GM20431 (cell line): ENCODE measurements at regions not wholly inside any gene's neighbourhood (a gene's known extent, or its start where the extent isn't known, plus 50 kb on each side); places are given as distances from the start of the nearest gene placed in this dataset.

Experiments used
- in situ Hi-C: fragments of 300-500 bp; cut with MseI, MboI; formaldehyde crosslinking; loops from one replicate; pipeline ENCODE4 v1.15.0; 2020; ENCODE audit warnings: low sequenced_read_pairs; ENCODE audit not compliant: unreplicated experiment

DNA sequence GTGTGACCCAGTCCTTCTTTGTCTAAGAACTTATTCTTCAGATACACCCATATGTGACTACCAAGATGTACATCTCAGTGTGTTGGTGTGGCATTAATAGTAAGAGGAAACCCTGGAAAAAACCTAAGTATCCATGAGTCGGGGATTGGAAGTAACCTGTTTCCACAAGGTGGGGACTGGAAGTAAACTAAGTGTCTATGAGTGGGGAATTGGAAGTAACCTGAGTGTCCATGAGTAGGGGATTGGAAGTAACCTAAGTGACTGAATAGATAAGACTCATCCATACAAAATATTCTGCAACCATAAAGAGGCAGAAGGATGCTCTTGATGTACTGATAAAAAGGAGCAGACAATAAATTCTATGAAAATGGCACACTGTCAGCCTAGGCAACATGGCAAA is 184.7 kb downstream of the PHETA1 start:
- in situ Hi-C loops, result no loop called here

GRCh38 chr12:111183094-111183493 is 185.8 kb downstream of the PHETA1 start:
- in situ Hi-C loops, result no loop called here

DNA sequence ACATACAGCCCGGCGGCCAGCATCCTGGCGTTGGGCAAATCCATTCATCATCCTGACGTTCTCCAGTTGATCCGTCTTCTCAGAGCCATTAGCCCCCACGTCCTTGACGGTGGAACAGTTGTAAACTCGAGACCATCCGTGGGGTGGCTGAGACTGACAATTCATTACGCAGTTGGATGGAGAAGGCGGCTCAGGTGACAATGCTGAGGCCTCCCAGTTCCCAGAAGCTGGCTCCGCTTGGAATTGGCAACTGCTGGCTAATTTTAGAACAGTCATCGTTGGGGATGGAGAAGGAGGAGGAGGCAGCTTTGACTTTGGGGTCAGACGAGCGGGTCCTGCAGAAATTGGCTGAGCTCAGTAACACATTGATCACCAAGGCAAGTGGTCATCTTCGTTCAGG is 186.5 kb downstream of the PHETA1 start:
- in situ Hi-C loops, result no loop called here

GRCh38 chr12:111181143-111181726 is 187.7 kb downstream of the PHETA1 start:
- in situ Hi-C loops, result no loop called here

DNA sequence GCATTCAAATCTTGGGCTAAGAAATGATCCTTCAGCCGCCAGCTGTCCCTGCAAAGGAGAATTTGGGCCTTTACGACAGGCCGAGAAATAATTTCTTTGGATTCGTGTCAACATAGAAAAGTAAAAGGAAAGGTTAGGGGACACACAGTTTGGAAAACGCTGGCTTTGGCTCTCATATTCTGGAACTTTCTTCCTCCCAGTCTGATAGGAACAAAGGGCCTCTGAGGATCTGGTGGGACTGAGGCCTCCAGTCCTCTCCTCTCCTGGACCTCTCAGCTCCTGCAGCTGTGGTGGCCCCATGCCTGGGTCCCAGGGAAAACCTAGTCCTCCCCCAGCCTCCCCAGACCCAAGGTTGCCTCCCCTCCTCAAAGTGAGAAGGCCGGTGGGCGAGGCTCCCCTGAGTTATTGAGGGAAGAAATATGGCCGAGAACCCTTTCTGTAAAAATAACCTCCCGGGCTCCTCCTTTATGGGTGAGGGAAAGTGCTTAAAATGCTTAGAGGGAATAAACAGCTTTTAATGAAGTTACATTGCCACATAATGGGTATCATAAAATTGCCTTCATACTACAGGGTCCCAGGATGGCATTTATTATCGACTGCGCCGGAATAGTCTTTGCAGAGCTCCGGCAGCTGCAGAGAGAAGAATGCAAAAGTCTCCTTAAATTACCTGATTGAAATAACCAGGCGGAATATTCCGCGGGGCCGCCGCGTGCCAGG is 188.3 kb downstream of the PHETA1 start:
- in situ Hi-C loops, result no loop called here

DNA sequence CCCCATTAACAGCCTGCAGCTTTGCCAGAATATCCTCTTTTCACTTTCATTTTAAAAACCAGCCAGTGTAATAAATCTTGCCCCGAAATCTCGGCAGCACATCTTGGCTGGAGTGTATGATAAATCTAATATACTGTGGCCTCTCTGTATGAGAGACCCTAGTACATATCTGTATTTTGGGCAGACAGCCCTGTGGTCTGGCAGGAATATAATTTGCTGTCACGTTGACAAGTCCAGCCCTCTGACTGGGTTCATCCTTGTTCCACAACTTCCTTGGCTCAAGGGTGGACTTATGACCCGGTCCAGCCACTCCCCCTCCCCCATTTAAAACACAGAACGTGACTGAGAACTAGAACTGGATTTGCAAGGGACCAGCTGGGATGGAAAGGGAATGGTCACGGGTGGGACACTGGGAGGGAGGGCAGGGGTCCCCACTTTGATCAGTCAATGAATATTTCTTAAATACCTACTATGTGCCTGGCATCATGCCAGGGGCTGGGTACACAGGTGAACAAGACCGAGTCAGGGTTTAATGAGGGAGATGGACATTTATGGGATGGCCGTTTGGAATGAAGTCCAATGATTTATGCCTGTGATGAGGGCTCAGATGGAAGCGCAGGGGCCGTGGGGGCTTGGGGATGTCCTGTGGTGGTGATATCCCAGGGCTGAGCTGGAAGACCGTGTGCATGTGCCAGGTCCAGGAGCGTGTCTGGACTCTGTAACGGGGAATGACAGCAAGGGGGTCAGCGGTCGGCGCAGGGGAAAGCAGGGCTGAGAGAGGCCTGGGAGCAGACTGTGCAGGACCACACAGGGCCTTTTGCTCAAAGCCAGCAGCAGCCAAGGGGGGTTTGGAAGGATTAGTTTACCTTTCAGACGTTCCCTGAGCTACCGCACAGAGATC is 190.5 kb downstream of the PHETA1 start:
- in situ Hi-C loops, result no loop called here

DNA sequence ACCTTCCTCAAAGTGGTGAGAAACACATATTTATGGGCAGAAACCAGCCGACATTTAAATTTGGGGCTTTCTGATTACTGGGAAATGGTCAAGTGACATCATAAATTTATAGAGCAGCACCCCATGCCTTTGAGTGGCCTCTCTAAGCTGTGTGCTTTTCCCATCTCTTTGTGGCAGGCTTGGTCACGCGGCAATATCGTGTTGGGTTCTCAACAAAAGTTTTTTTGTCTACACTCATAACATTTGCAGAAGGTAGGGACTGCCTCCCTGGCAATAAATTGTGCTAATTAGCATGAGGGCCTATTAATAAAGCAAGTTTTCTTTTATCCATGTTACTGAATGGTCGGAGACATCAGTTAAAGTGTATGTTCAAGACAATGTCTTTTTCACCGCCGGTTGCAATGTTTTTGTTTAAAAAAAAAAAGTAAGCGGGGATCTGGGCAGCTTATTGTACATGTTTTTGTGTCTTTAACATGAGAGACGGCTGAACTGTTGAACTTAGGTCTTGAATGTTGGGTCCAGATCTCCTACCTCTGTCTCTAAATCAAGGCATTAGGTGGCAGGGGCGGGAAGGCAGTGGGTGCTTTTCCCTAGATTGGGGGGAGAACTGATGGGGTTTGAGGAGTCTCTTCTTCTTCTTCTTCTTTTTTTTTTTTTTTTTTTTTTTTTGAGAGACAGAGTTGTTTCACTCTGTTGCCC is 193.3 kb downstream of the PHETA1 start:
- in situ Hi-C loops, result no loop called here

DNA sequence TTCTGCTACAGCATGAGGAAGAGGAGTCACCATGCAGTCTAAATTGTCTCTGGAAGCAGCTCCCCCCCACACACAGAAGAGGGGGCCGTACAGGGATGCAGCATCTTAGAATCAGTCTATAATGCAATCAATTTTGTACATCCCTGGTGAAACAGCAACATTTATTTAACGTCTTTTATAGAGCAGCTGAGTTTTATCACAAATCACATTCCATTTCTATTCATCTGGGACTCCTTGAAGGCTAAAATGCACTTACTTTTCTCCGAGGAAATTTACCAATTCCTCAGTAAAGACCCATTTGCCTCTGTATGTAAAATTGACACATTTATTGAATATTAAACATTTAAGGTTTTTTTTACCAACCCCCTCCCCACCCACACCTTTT is 193.9 kb downstream of the PHETA1 start:
- in situ Hi-C loops, result no loop called here

- in situ Hi-C loops, result no loop called here
Observed at GRCh38 chr12:111174251-111174960, 194.5 kb downstream of the PHETA1 start.

DNA sequence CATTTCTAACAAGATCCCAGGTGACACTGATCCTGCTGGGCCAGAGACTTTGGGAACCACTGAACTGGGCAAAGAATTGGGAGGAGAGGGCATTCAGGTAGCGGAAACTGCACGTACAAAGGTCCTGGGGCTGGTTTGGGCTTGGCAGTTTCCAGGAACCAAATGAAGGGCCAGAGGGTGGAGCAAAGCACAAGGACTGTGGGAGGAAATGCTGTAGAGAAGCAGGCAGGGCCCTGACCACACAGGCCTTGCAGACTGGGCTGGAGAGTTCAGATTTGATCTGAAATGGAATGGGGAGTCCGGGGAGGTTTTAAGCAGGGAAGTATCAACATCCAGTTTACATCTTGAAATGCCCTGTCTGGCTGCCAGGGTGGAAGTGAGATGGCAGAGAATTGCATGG is 195.1 kb downstream of the PHETA1 start:
- in situ Hi-C loops, result no loop called here

GRCh38 chr12:111173391-111173790 is 195.5 kb downstream of the PHETA1 start:
- in situ Hi-C loops, result no loop called here

- in situ Hi-C loops, result no loop called here
Observed at GRCh38 chr12:111172786-111173185, 196.1 kb downstream of the PHETA1 start.

DNA sequence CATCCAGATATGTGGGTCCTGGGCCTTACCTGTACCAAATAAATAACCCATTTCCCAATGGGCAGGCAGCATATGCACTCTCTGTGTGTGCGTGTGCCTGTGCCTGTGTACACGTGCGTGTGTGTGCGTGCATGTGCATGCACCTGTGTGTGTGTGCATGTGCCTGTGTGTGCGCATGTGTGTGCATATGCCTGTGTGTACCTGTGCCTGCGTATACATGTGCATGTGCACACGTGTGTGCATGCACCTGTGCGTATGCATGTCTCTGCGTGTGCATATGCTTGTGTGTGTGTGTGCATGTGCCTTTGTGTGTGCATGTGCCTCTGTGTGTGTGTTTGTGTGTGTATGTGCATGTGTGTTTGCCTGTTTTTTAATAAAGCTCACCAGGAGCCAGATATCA is 197.1 kb downstream of the PHETA1 start:
- in situ Hi-C loops, result no loop called here

GRCh38 chr12:111171345-111171744 is 197.6 kb downstream of the PHETA1 start:
- in situ Hi-C loops, result no loop called here

DNA sequence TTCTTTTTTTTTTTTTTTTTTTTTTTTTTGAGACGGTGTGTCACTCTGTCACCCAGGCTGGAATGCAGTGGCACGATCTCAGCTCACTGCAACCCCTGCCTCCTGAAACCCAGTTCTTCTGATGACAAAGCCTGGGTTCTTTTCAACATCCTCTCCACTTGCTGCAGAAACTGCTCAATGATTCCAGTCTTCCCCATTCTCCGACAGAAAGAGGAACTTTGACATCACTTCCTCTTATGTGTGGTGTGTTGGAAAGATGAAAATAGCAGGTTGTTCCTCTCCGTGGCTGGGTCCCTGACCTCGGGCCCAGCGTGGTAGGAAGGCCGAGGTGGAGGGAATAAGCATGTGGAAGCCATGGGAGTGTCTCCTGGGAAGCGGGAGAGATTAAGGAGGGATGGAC is 198.4 kb downstream of the PHETA1 start:
- in situ Hi-C loops, result no loop called here

DNA sequence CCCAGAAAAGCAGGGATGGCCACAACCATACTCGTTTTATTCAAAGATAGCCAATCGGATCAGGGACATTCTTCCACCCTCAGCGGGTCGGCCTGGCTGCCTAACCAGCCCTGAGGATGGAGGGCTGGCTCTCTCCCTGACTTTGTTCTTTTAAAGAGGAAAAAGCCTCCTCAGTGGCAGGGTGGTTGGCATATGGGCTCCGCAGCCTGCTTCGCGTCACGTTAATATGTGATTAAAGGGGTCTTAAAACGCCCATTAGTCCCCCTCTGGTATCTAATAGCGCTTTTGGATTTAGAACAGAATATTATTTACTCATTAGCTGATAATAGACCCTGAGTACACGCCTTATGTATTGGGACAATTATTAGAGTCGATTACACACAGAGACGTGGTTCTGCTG is 199.4 kb downstream of the PHETA1 start:
- in situ Hi-C loops, result no loop called here

DNA sequence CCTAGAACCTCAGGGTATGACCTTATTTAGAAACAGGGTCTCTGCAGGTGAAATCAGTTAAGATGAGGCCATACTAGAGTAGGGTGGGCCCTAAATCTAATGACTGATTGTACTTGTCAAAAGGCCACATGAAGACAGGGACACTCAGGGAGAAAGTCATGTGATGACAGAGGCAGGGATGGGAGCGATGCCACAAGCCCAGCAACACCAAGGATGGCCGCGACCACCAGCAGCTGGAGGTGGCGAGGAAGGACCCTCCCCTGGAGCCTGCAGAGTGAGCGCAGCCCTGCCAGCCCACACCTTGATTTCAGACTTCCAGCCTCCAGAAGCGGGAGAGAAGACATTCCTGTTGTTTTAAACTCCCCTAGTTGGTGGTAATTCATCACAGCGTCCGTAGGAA is 199.9 kb downstream of the PHETA1 start:
- in situ Hi-C loops, result no loop called here

DNA sequence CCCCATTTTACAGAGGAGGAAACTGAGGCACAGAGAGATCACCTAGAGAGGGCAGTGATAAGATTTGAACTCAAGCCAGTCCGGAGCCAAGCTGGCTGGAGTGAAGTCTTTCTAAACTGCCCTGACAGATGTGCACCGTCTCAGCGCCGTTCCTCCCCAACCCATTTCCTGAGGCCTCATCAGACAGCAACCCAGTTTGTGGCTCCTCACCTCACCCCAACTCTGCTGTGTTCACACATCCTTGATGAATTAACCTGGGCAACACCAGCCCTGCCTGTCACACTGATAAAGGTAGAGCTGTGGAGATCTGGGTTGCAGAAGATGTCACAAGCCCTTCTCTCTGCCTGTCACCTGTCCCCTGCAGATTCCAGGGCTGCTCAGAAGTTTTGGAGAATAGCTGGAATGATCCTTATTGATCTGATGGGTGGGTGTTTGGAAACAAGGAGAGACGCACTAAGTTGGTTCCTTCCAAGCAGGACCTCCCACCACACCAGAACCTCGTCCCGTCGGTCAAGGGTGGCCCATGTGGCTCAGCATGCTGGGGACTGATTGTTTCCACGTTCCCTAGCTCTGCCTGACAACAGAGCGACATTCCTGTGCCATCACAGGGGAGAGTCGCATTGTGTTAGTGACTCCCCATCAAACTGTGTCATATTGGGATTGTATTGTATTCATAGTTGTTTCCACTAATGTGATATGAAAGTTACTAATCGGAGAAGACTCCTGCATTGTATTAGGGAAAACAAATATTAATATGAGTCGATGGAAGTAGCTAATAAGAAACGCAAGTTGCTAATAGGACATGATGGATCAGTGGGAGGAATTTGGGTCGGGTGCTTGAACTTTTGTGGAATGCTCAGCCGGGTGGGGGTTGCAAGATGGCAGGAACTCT is 200.6 kb downstream of the PHETA1 start:
- in situ Hi-C loops, result no loop called here
